Trophoblast cell (in vitro differentiated cells and primary cell): ENCODE measurements at regions not wholly inside any gene's neighbourhood (a gene's known extent, or its start where the extent isn't known, plus 50 kb on each side); places are given as distances from the start of the nearest gene placed in this dataset.

Experiments used
- DNase-seq, 2 donors: peaks; one replicate each; pipeline ENCODE4 v3.0.0-alpha.2; 2016
- H2AFZ ChIP-seq: 2 replicates; pipeline ENCODE4 v1.6.1; 2013; ENCODE audit warnings: low read length, moderate library complexity, mild to moderate bottlenecking; ENCODE audit not compliant: insufficient read depth, poor library complexity
- H2AK5ac ChIP-seq: 2 replicates; pipeline ENCODE4 v1.6.1; 2013; ENCODE audit warnings: mild to moderate bottlenecking, low read length
- H2BK120ac ChIP-seq: 2 replicates; pipeline ENCODE4 v1.6.1; 2013; ENCODE audit warnings: low read length, mild to moderate bottlenecking, moderate library complexity; ENCODE audit not compliant: insufficient read depth, poor library complexity
- H2BK12ac ChIP-seq: 2 replicates; pipeline ENCODE4 v1.6.1; 2013; ENCODE audit warnings: mild to moderate bottlenecking, low read length, moderate library complexity
- H2BK5ac ChIP-seq: 2 replicates; pipeline ENCODE4 v1.6.1; 2013; ENCODE audit warnings: low read length, low read depth, moderate library complexity, mild to moderate bottlenecking; ENCODE audit not compliant: poor library complexity
- H3K14ac ChIP-seq: 2 replicates; pipeline ENCODE4 v1.6.1; 2013; ENCODE audit warnings: mild to moderate bottlenecking, low read length
- H3K18ac ChIP-seq: 2 replicates; pipeline ENCODE4 v1.6.1; 2013; ENCODE audit warnings: mild to moderate bottlenecking, low read length
- H3K23ac ChIP-seq: 2 replicates; pipeline ENCODE4 v1.6.1; 2013; ENCODE audit warnings: low read length
- H3K27ac ChIP-seq: 2 replicates; pipeline ENCODE4 v1.5.1; 2013; ENCODE audit warnings: low read depth, mild to moderate bottlenecking, inconsistent platforms, low read length, moderate library complexity
- H3K27me3 ChIP-seq: 2 replicates; pipeline ENCODE4 v1.6.1; 2013; ENCODE audit warnings: inconsistent platforms, mild to moderate bottlenecking, low read length, moderate library complexity; ENCODE audit not compliant: insufficient read depth
- H3K36me3 ChIP-seq, 2 experiments: 1 replicate in 1 of 2; 2 replicates in 1 of 2; pipeline ENCODE4 v1.6.1; 2013; ENCODE audit warnings: low read length in 2 of 2, mild to moderate bottlenecking in 2 of 2, moderate library complexity in 1 of 2; ENCODE audit not compliant: insufficient read depth in 2 of 2, control insufficient read depth in 1 of 2
- H3K4ac ChIP-seq: 2 replicates; pipeline ENCODE4 v1.6.1; 2013; ENCODE audit warnings: low read depth, mild to moderate bottlenecking, low read length, moderate library complexity
- H3K4me1 ChIP-seq, 2 experiments: 1 replicate in 1 of 2; 2 replicates in 1 of 2; pipeline ENCODE4 v1.6.1; 2013; ENCODE audit warnings: low read length in 2 of 2, mild to moderate bottlenecking in 2 of 2, moderate library complexity in 1 of 2; ENCODE audit not compliant: insufficient read depth in 2 of 2, control insufficient read depth in 1 of 2
- H3K4me2 ChIP-seq: 2 replicates; pipeline ENCODE4 v1.6.1; 2013; ENCODE audit warnings: inconsistent platforms, mild to moderate bottlenecking, low read length, moderate library complexity
- H3K4me3 ChIP-seq: 2 replicates; pipeline ENCODE4 v1.5.1; 2013; ENCODE audit warnings: mild to moderate bottlenecking, low read depth, low read length, inconsistent platforms
- H3K79me1 ChIP-seq: one replicate; pipeline ENCODE4 v1.6.1; 2013; ENCODE audit warnings: low read length
- H3K79me2 ChIP-seq: 2 replicates; pipeline ENCODE4 v1.6.1; 2013; ENCODE audit warnings: low read length, mild to moderate bottlenecking; ENCODE audit not compliant: control insufficient read depth, insufficient read depth, poor library complexity
- H3K9ac ChIP-seq: 2 replicates; pipeline ENCODE4 v1.6.1; 2013; ENCODE audit warnings: mild to moderate bottlenecking, low read length
- H3K9me3 ChIP-seq: 2 replicates; pipeline ENCODE4 v1.6.1; 2013; ENCODE audit warnings: low read depth, mild to moderate bottlenecking, control low read depth, inconsistent platforms, low read length; ENCODE audit not compliant: insufficient read depth
- H4K12ac ChIP-seq: 2 replicates; pipeline ENCODE4 v1.6.1; 2013; ENCODE audit warnings: low read depth, mild to moderate bottlenecking, low read length, moderate library complexity
- H4K8ac ChIP-seq: 2 replicates; pipeline ENCODE4 v1.6.1; 2013; ENCODE audit warnings: low read depth, mild to moderate bottlenecking, low read length, moderate library complexity
- H4K91ac ChIP-seq: one replicate; pipeline ENCODE4 v1.6.1; 2013; ENCODE audit warnings: low read depth, mild to moderate bottlenecking, low read length, moderate library complexity
- WGBS: extraction: QIAGEN DNeasy Blood & Tissue Kit; methylation state at CpG from one replicate; pipeline ENCODE4 v1.1.7; 2013; ENCODE audit warnings: missing lambda C conversion rate; ENCODE audit not compliant: insufficient read length, insufficient coverage; ENCODE audit errors: extremely low coverage; 5-methylcytosine and 5-hydroxymethylcytosine counted together

- Histone ChIP-seq H2BK12ac (no peak overlapping the region), H3K4me3 (no peak overlapping the region), H3K36me3 (no peaks in the 10 kb centered on the region), H3K18ac (no peak overlapping the region), H3K27ac (no peak overlapping the region), H4K8ac (no peak overlapping the region), H2AK5ac (no peak overlapping the region), H3K79me2 (no peaks in the 10 kb centered on the region), H3K23ac (no peak overlapping the region), H4K12ac (no peak overlapping the region), H3K9ac (no peak overlapping the region), H3K4me1 (peaks cover 0 to 2% of the 10 kb centered on the region in 2 experiments), H2AFZ (no peak overlapping the region), H3K4ac (no peak overlapping the region), H3K9me3 (no peaks in the 10 kb centered on the region), H2BK120ac (no peak overlapping the region), H2BK5ac (no peak overlapping the region), H4K91ac (peak overlapping the region; percentile 73), H3K4me2 (no peak overlapping the region), H3K27me3 (no peaks in the 10 kb centered on the region), H3K79me1 (no peaks in the 10 kb centered on the region), H3K14ac (no peak overlapping the region)
- no CpG with 5 or more reads among the region's 5 CpGs for WGBS
- no peak for DNase-seq
Observed at GRCh38 chr4:185932491-185932890, 120.5 kb upstream of the SORBS2 start.

GRCh38 chr4:185933078-185933581 lies 121.1 kb upstream of the SORBS2 start:
- no peak overlapping the region for H3K4ac ChIP-seq
- H3K4me3 ChIP-seq: no peak overlapping the region
- no peaks in the 10 kb centered on the region for H3K27me3 ChIP-seq
- no CpG with 5 or more reads among the region's 8 CpGs for WGBS
- no peak overlapping the region for H2AFZ ChIP-seq
- no peak overlapping the region for H3K9ac ChIP-seq
- no peak overlapping the region for H3K4me2 ChIP-seq
- H4K91ac ChIP-seq: no peak overlapping the region
- H3K14ac ChIP-seq: no peak overlapping the region
- no peak for DNase-seq
- no peak overlapping the region for H4K8ac ChIP-seq
- H3K36me3 ChIP-seq: no peaks in the 10 kb centered on the region
- no peak overlapping the region for H2BK12ac ChIP-seq
- no peak overlapping the region for H4K12ac ChIP-seq
- H3K9me3 ChIP-seq: no peaks in the 10 kb centered on the region
- no peak overlapping the region for H3K27ac ChIP-seq
- H2BK5ac ChIP-seq: no peak overlapping the region
- H3K23ac ChIP-seq: no peak overlapping the region
- H3K79me1 ChIP-seq: no peaks in the 10 kb centered on the region
- H3K18ac ChIP-seq: no peak overlapping the region
- no peak overlapping the region for H2AK5ac ChIP-seq
- no peak overlapping the region for H2BK120ac ChIP-seq
- H3K4me1 ChIP-seq: peaks cover 0 to 2% of the 10 kb centered on the region in 2 experiments
- no peaks in the 10 kb centered on the region for H3K79me2 ChIP-seq

- H3K27ac ChIP-seq: no peak overlapping the region
- no peak overlapping the region for H2BK120ac ChIP-seq
- H3K36me3 ChIP-seq: no peaks in the 10 kb centered on the region
Observed at GRCh38 chr4:185936650-185937376, 124.8 kb upstream of the SORBS2 start.

GRCh38 chr4:185938654-185939053 lies 126.7 kb upstream of the SORBS2 start:
- Histone ChIP-seq H3K4me1 (no peaks in the 10 kb centered on the region), H3K4me2 (no peak overlapping the region), H3K14ac (peak overlapping the region; percentile 15), H3K18ac (no peak overlapping the region), H4K12ac (no peak overlapping the region), H3K79me1 (no peaks in the 10 kb centered on the region), H3K27ac (no peak overlapping the region), H2AFZ (no peak overlapping the region), H2BK120ac (peak overlapping the region; percentile 17), H2AK5ac (no peak overlapping the region), H3K36me3 (no peaks in the 10 kb centered on the region), H4K8ac (no peak overlapping the region), H3K4ac (no peak overlapping the region), H3K27me3 (no peaks in the 10 kb centered on the region), H3K9me3 (no peaks in the 10 kb centered on the region), H4K91ac (no peak overlapping the region), H2BK5ac (no peak overlapping the region), H3K9ac (no peak overlapping the region), H3K4me3 (no peak overlapping the region), H2BK12ac (no peak overlapping the region), H3K23ac (no peak overlapping the region), H3K79me2 (no peaks in the 10 kb centered on the region)
- WGBS: no CpG with 5 or more reads among the region's 8 CpGs
- no peak for DNase-seq

More at GRCh38 chr4:185936650-185937376, 124.8 kb upstream of the SORBS2 start:
- WGBS: no CpG with 5 or more reads among the region's 10 CpGs
- no peak overlapping the region for H3K4me3 ChIP-seq
- H2AK5ac ChIP-seq: no peak overlapping the region
- H2BK12ac ChIP-seq: no peak overlapping the region
- H3K9me3 ChIP-seq: no peaks in the 10 kb centered on the region
- no peak overlapping the region for H2BK5ac ChIP-seq
- no peak overlapping the region for H4K91ac ChIP-seq
- H3K18ac ChIP-seq: no peak overlapping the region
- DNase-seq: no peak
- no peaks in the 10 kb centered on the region for H3K27me3 ChIP-seq
- H4K8ac ChIP-seq: peak overlapping the region; percentile 29
- H3K4me1 ChIP-seq: peaks cover 0 to 2% of the 10 kb centered on the region in 2 experiments
- H3K4me2 ChIP-seq: no peak overlapping the region
- no peak overlapping the region for H3K23ac ChIP-seq
- no peak overlapping the region for H3K9ac ChIP-seq
- H3K4ac ChIP-seq: no peak overlapping the region
- H2AFZ ChIP-seq: no peak overlapping the region
- H3K14ac ChIP-seq: no peak overlapping the region
- H4K12ac ChIP-seq: no peak overlapping the region
- no peaks in the 10 kb centered on the region for H3K79me1 ChIP-seq
- no peaks in the 10 kb centered on the region for H3K79me2 ChIP-seq
